PC-3 (cell line): ENCODE measurements at regions not wholly inside any gene's neighbourhood (a gene's known extent, or its start where the extent isn't known, plus 50 kb on each side); places are given as distances from the start of the nearest gene placed in this dataset.

ENCODE experiments used
- ATAC-seq: fragments of 200-7000 bp; cut with Tn5 transposase; 2 replicates; pipeline ENCODE4 v1.9.1; 2020; ENCODE audit warnings: mild to moderate bottlenecking, moderate library complexity
- BruUV-seq: library from RNA; stranded (reverse); fragments of 400-500 nt; replicated peaks from 2 replicates; lab custom pipeline; 2021; lab: Mats Ljungman, UMichigan
- CTCF ChIA-PET: fragments of 300-600 bp; sonication (Branson Sonifier 250); formaldehyde crosslinking; loops from one replicate; lab custom pipeline; 2022; ENCODE audit warnings: antibody characterized with exemption; lab: Charles Lee
- POLR2A ChIA-PET: fragments of 300-600 bp; sonication (Branson Sonifier 250); formaldehyde crosslinking; loops from one replicate; lab custom pipeline; 2022; ENCODE audit warnings: antibody characterized with exemption; ENCODE audit not compliant: unreplicated experiment; lab: Charles Lee
- DNase-seq: peaks from one replicate; pipeline ENCODE4 v3.0.0-alpha.2; 2015
- H2AFZ ChIP-seq: fragments of 300-600 bp; sonication (generic); 2 replicates; pipeline ENCODE4 v1.6.0; 2016; ENCODE audit warnings: antibody characterized with exemption, low read length
- H3F3A ChIP-seq: fragments of 300-600 bp; sonication (generic); one replicate; pipeline ENCODE4 v1.6.0; 2017; ENCODE audit warnings: antibody characterized with exemption, low read length, control low read depth, mild to moderate bottlenecking; ENCODE audit not compliant: unreplicated experiment
- H3K27ac ChIP-seq: fragments of 300-600 bp; sonication (generic); 2 replicates; pipeline ENCODE4 v1.5.1; 2016; ENCODE audit warnings: mild to moderate bottlenecking, low read length
- H3K27me3 ChIP-seq: fragments of 300-600 bp; sonication (generic); 2 replicates; pipeline ENCODE4 v1.6.1; 2016; ENCODE audit warnings: low read length, mixed read lengths
- H3K36me3 ChIP-seq: fragments of 300-600 bp; sonication (generic); 2 replicates; pipeline ENCODE4 v1.6.1; 2016; ENCODE audit warnings: low read depth, mixed run types, low read length, mixed read lengths
- H3K4me1 ChIP-seq: fragments of 300-600 bp; sonication (generic); 2 replicates; pipeline ENCODE4 v1.5.1; 2016; ENCODE audit warnings: low read length; ENCODE audit not compliant: insufficient read depth
- H3K4me2 ChIP-seq: fragments of 300-600 bp; sonication (generic); 2 replicates; pipeline ENCODE4 v1.6.0; 2016; ENCODE audit warnings: low read length
- H3K4me3 ChIP-seq: fragments of 300-600 bp; sonication (generic); 2 replicates; pipeline ENCODE4 v1.5.1; 2016; ENCODE audit warnings: mild to moderate bottlenecking, low read length, mixed read lengths
- H3K79me2 ChIP-seq: fragments of 300-600 bp; sonication (generic); 2 replicates; pipeline ENCODE4 v1.6.1; 2017; ENCODE audit warnings: low read length, mixed read lengths
- H3K9ac ChIP-seq: fragments of 300-600 bp; sonication (generic); 2 replicates; pipeline ENCODE4 v1.6.0; 2016; ENCODE audit warnings: mild to moderate bottlenecking, low read length
- H3K9me2 ChIP-seq: fragments of 300-600 bp; sonication (generic); replicated peaks from 2 replicates; pipeline ENCODE4 v1.6.1; 2016; ENCODE audit warnings: mixed run types, low read length, mixed read lengths
- H3K9me3 ChIP-seq: fragments of 300-600 bp; sonication (generic); 2 replicates; pipeline ENCODE4 v1.6.1; 2016; ENCODE audit warnings: low read length, mixed read lengths
- H4K20me1 ChIP-seq: fragments of 300-600 bp; sonication (generic); 2 replicates; pipeline ENCODE4 v1.6.1; 2016; ENCODE audit warnings: low read length, mixed read lengths
- CTCF ChIP-seq: fragments of 300-600 bp; sonication (generic); conservative IDR thresholded peaks from 2 replicates; pipeline ENCODE4 v1.5.1; 2017; ENCODE audit warnings: antibody characterized with exemption, low read depth, mild to moderate bottlenecking, low read length
- EZH2 ChIP-seq: fragments of 300-600 bp; sonication (generic); IDR thresholded peaks from one replicate; pipeline ENCODE4 v1.6.1; 2017; ENCODE audit warnings: antibody characterized with exemption, mild to moderate bottlenecking, low read length; ENCODE audit not compliant: unreplicated experiment
- EZH2phosphoT487 ChIP-seq: fragments of 300-600 bp; sonication (generic); IDR thresholded peaks from 2 replicates; pipeline ENCODE4 v1.6.1; 2018; ENCODE audit warnings: mild to moderate bottlenecking, antibody characterized with exemption, low read length, borderline replicate concordance
- intact Hi-C: fragments of 100-400 bp; cut with micrococcal nuclease; formaldehyde crosslinking; loops from 2 replicates; pipeline ENCODE4 v1.9.0; 2023

GRCh38 chr11:42960521-42961088, 351.2 kb upstream of the API5 start:
- H4K20me1 ChIP-seq, result no peaks in the 10 kb centered on the region
- no peak overlapping the region for H3K4me3 ChIP-seq
- POLR2A ChIA-PET, result no interaction called here
- no peaks in the 10 kb centered on the region for H3F3A ChIP-seq
- no peak overlapping the region for H3K27ac ChIP-seq
- TF ChIP-seq EZH2 (no peak), EZH2phosphoT487 (no peak), CTCF (no peak)
- no peaks in the 10 kb centered on the region for H3K27me3 ChIP-seq
- intact Hi-C loops, result no loop called here
- no peaks in the 10 kb centered on the region for H3K79me2 ChIP-seq
- no peak overlapping the region for H3K4me2 ChIP-seq
- no peak for DNase-seq
- CTCF ChIA-PET, result no interaction called here
- no peaks in the 10 kb centered on the region for H3K9me2 ChIP-seq
- H3K9ac ChIP-seq, result no peak overlapping the region
- H3K4me1 ChIP-seq, result no peaks in the 10 kb centered on the region
- no peak for ATAC-seq
- no peaks in the 10 kb centered on the region for H3K36me3 ChIP-seq
- no TSS peak for BruUV-seq
- no peaks in the 10 kb centered on the region for H3K9me3 ChIP-seq
- no peak overlapping the region for H2AFZ ChIP-seq

- no peaks in the 10 kb centered on the region for H3K27me3 ChIP-seq
- H3K9ac ChIP-seq, result no peak overlapping the region
- H3K4me2 ChIP-seq, result no peak overlapping the region
- no peak for DNase-seq
- no peaks in the 10 kb centered on the region for H3K9me3 ChIP-seq
- H3K79me2 ChIP-seq, result no peaks in the 10 kb centered on the region
- H3K4me3 ChIP-seq, result no peak overlapping the region
- BruUV-seq, result no TSS peak
- H4K20me1 ChIP-seq, result no peaks in the 10 kb centered on the region
- CTCF ChIA-PET, result no interaction called here
- H3K36me3 ChIP-seq, result no peaks in the 10 kb centered on the region
- POLR2A ChIA-PET, result no interaction called here
- H3F3A ChIP-seq, result no peaks in the 10 kb centered on the region
- no peak for TF ChIP-seq EZH2
- H3K9me2 ChIP-seq, result no peaks in the 10 kb centered on the region
- no peak for ATAC-seq
- intact Hi-C loops, result no loop called here
- H2AFZ ChIP-seq, result no peak overlapping the region
- H3K4me1 ChIP-seq, result no peaks in the 10 kb centered on the region
- no peak overlapping the region for H3K27ac ChIP-seq
Observed at GRCh38 chr11:42967653-42968052, 344.1 kb upstream of the API5 start.

- Histone ChIP-seq H3K27ac (no peak overlapping the region), H3K27me3 (no peaks in the 10 kb centered on the region), H3K9me2 (no peaks in the 10 kb centered on the region), H2AFZ (no peak overlapping the region), H3K4me2 (no peak overlapping the region), H3K36me3 (no peaks in the 10 kb centered on the region), H3K4me3 (no peak overlapping the region), H3F3A (no peaks in the 10 kb centered on the region), H3K9ac (no peak overlapping the region), H3K9me3 (no peaks in the 10 kb centered on the region), H3K79me2 (no peaks in the 10 kb centered on the region), H3K4me1 (no peaks in the 10 kb centered on the region), H4K20me1 (no peaks in the 10 kb centered on the region)
- CTCF ChIA-PET, result no interaction called here
- TF ChIP-seq EZH2 (no peak), EZH2phosphoT487 (no peak), CTCF (no peak)
- BruUV-seq, result no TSS peak
- intact Hi-C loops, result no loop called here
- POLR2A ChIA-PET, result no interaction called here
- DNase-seq, result no peak
- ATAC-seq, result no peak
Observed at GRCh38 chr11:42972741-42973140, 339.1 kb upstream of the API5 start.
